C4-2B (cell line): ENCODE measurements at regions not wholly inside any gene's neighbourhood (a gene's known extent, or its start where the extent isn't known, plus 50 kb on each side); places are given as distances from the start of the nearest gene placed in this dataset.

Experiments
- CTCF ChIP-seq: fragments of 450-650 bp; conservative IDR thresholded peaks from 2 replicates; pipeline ENCODE4 v1.5.1; 2017; ENCODE audit warnings: mild to moderate bottlenecking
- ZFX ChIP-seq: fragments of 450-650 bp; IDR thresholded peaks from 2 replicates; pipeline ENCODE4 v1.6.1; 2017

GRCh38 chr11:80338231-80338630 is 897.4 kb upstream of the TENM4 start:
- TF ChIP-seq CTCF: no peak
- TF ChIP-seq ZFX: no peak
